ENCODE measurements at regions not wholly inside any gene's neighbourhood (a gene's known extent, or its start where the extent isn't known, plus 50 kb on each side); places are given as distances from the start of the nearest gene placed in this dataset.
A peak's percentile ranks its signal among the peaks of the same experiment; 100 is the strongest.

DNA sequence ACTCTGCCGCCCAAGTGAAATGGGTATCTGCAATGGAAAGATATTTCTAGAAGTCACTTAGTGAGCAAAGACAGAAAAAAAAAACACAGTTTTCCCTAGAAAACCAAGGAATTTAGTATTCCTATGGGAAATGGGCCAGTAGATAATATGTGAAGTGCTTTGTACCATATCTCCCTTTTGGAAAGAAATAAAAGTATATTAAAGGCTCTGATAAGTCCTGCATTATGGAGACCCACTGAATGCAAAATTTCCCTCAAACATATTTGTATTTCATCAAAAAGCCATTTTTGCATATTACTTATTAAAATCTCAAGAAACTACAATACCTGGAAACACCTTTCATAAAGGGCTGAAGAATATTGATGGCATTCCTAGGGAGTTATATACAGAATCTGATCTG, 51.6 kb upstream of the DYNLRB2 start:
- TF ChIP-seq, protein P1, sequence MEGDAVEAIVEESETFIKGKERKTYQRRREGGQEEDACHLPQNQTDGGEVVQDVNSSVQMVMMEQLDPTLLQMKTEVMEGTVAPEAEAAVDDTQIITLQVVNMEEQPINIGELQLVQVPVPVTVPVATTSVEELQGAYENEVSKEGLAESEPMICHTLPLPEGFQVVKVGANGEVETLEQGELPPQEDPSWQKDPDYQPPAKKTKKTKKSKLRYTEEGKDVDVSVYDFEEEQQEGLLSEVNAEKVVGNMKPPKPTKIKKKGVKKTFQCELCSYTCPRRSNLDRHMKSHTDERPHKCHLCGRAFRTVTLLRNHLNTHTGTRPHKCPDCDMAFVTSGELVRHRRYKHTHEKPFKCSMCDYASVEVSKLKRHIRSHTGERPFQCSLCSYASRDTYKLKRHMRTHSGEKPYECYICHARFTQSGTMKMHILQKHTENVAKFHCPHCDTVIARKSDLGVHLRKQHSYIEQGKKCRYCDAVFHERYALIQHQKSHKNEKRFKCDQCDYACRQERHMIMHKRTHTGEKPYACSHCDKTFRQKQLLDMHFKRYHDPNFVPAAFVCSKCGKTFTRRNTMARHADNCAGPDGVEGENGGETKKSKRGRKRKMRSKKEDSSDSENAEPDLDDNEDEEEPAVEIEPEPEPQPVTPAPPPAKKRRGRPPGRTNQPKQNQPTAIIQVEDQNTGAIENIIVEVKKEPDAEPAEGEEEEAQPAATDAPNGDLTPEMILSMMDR (IDR thresholded peaks at IDR 0.05; ENCODE audit: low read depth, low read length), result no peak
- no peak for DNase-seq (ENCODE audit: extremely low read depth, low read depth)

DNA sequence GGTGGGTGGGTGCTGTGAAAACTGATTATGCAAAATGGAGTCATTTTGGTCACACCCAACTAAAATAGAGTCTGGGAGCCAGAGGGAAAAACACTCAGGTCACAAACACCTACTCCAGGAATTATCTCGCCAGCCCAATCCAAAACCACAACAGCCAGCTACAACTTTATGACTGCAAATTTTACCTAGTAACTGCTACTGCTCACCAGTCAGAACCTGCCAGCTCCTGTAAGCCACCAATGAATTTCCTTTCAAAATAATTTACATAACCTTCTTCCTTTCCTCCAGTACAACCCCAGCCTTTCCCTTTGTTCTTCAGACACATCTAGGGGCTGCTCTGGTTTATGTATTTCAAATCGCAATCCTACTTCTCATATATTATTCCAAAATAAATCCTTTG, 52.6 kb upstream of the DYNLRB2 start:
- TF ChIP-seq, protein P1 (IDR thresholded peaks at IDR 0.05; ENCODE audit: low read depth, low read length), result no peak
- DNase-seq (ENCODE audit: extremely low read depth, low read depth), result no peak

DNA sequence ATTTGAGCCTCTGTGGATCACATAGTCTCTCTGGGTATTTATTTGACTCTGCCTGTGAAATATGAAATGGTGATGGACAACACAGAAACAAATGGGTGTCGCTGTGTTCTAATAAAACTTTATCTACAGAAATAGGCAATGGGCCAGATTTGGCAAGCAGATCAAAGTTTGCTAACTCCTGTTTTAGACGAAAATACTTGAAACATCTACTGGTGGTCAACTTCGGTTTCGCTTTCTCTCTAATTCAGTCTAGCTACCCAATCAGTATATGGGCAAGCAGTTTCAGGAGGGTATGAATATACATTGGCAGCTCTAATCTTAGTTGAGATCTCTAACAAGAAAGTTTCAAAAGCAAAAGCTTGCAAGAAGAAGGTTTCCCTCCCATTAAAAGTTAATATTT, 60.1 kb upstream of the DYNLRB2 start:
- TF ChIP-seq, protein P1 (IDR thresholded peaks at IDR 0.05; ENCODE audit: low read depth, low read length), result no peak
- no peak for DNase-seq (ENCODE audit: extremely low read depth, low read depth)

DNA sequence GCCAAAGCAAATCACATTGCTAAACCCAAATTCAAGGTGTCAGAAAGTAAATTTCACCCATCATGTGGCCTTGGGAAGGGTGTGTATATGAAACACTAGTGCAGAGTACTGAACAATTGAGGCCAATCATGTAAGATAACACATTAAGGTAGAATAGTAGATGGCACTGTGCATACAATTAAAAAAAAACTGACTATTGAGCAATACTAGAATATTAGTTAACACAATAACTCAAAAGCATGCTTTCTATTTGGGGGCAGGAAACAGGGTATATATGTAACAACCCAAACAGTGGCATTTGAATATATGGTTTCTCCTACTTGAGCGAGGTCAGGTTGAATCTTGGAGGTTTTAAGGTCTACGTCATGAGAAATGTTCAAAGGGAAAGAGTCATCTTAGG, 63.0 kb upstream of the DYNLRB2 start:
- no peak for DNase-seq (ENCODE audit: extremely low read depth, low read depth)
- TF ChIP-seq, protein P1 (IDR thresholded peaks at IDR 0.05; ENCODE audit: low read depth, low read length), result no peak

DNA sequence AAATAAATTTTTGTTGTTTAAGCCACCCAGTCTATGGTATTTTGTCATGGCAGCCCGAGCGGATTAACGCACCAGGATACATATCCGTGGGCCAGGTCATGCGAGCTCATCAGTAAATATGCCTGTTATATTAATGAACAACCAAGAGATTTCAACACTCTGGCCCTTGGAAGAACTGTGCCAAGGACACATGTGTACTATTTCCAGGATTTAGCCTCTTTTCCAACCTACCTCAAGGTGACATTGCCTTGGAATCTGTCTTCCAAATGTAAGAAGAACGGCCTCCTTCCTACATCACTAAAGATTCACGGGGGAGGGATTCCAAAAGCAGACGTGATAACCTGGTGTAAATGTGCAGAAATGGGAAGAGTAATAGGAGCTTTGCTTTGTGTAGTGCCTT, 72.8 kb upstream of the DYNLRB2 start:
- no peak for DNase-seq (ENCODE audit: extremely low read depth, low read depth)
- TF ChIP-seq, protein P1 (IDR thresholded peaks at IDR 0.05; ENCODE audit: low read depth, low read length), result no peak

DNA sequence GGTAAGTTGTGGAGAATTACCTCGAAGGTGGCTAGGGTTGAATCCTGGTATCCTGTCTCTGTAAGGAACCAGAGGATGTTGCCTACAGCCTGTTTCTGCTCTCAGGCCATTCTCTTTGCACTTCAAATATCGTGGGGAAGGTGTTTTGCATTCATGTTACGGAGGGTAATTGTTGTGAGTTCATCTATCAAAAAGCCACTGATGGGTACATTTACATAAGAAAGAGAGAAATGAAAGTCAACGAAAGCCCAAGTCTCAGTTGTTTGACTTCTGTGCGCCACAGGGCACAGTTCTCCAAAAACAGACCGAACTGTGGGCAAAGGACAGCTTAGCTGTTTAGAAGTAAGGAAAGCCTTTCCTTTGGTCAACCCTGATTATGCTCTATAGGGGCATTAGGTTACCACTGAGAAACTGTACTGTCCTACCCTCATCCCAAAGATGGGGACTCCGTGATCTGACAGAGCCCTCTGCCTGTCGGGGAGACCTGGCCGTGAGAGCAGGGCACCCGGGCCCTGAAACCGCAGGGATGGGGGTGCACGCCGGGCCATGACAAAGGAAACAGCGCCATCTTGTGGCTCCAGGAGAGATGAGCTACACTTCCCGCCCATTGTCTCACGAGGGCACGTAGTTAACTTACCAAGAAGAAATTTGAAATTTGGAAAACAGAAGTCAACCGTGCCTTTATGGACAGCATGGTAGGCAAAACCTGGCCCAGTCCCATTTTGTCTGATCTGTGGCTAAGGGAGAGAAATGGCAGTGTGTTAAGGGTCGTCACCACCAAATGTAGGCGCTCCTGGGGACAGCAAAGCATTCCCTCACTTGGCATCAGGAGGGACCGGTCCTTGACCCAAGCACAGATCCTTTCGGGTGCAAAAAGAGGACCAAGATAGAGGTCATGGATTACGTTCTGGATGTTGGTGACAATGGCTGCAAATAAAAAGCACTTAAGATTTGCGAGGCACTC, 74.5 kb upstream of the DYNLRB2 start:
- DNase-seq (ENCODE audit: extremely low read depth, low read depth), result peak; percentile 11
- TF ChIP-seq, protein P1 (IDR thresholded peaks at IDR 0.05; ENCODE audit: low read depth, low read length), result peak; percentile 85

DNA sequence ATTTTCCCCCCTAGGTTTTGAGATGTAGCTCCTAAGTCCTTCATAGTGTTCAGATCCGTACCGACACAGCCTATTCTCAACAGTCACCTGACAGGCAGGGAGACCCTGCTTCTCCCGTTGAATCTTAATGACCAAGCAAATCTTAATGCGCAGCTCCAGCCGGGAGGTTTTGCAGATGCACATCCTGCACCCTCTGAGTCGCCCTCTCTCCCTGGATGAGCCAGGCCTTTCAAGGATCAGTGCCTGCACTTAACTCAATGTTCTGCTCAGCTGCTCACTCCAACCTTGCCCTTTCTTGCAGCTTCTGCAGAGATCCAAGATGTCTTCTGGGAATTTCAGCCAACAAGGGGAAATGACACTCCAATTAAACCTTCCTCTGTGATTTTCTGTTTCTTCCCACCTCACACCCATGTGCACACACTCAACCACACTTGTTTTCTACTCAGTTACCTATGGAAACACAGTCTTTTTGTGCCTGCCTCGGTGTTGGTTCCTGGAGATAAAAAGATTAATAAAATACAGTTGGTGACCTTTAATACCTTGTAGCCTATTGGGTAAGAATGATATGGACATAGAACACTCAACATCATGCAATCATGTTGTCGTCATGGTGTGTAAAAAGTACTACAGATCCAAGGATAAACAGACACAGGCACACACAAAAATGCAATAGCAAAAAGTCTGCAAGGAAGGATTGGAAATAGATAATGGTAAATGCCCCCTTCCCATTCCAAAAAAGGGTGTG, 76.9 kb upstream of the DYNLRB2 start:
- no peak for DNase-seq (ENCODE audit: extremely low read depth, low read depth)
- TF ChIP-seq, protein P1 (IDR thresholded peaks at IDR 0.05; ENCODE audit: low read depth, low read length), result no peak
